GM12873 (cell line): ENCODE measurements at regions not wholly inside any gene's neighbourhood (a gene's known extent, or its start where the extent isn't known, plus 50 kb on each side); places are given as distances from the start of the nearest gene placed in this dataset.

Experiments used
- CTCF ChIP-seq: IDR thresholded peaks from 2 replicates; pipeline ENCODE4 v1.5.1; 2012; ENCODE audit warnings: low read depth, mild to moderate bottlenecking, moderate library complexity, low read length, control low read depth; ENCODE audit not compliant: insufficient read depth; ENCODE audit errors: missing control alignments

- no peak for TF ChIP-seq CTCF
Observed at GRCh38 chr5:67732921-67733320, 482.6 kb upstream of the PIK3R1 start.

- no peak for TF ChIP-seq CTCF
Observed at GRCh38 chr5:67732471-67732870, 483.1 kb upstream of the PIK3R1 start.

GRCh38 chr5:67731886-67732285 lies 483.7 kb upstream of the PIK3R1 start:
- TF ChIP-seq CTCF: no peak

GRCh38 chr5:67730917-67731474 lies 484.6 kb upstream of the PIK3R1 start:
- no peak for TF ChIP-seq CTCF

GRCh38 chr5:67728326-67728890 lies 487.1 kb upstream of the PIK3R1 start:
- no peak for TF ChIP-seq CTCF

- no peak for TF ChIP-seq CTCF
Observed at GRCh38 chr5:67725604-67726003, 490.0 kb upstream of the PIK3R1 start.

- no peak for TF ChIP-seq CTCF
Observed at GRCh38 chr5:67724412-67725135, 491.0 kb upstream of the PIK3R1 start.
